ENCODE measurements at regions not wholly inside any gene's neighbourhood (a gene's known extent, or its start where the extent isn't known, plus 50 kb on each side); places are given as distances from the start of the nearest gene placed in this dataset.

- no peak overlapping the region for H2AFZ ChIP-seq (ENCODE audit: low read depth, low read length)
- DNase-seq (no peak), ATAC-seq (ENCODE audit: insufficient read depth, low read depth) (no peak)
- H3K79me2 ChIP-seq (ENCODE audit: insufficient read depth, low read length): no peaks in the 10 kb centered on the region
- H3K27ac ChIP-seq (ENCODE audit: low read length): no peak overlapping the region
- peaks cover 12% of the 10 kb centered on the region for H3K4me1 ChIP-seq (ENCODE audit: insufficient read depth, low read length)
- no peak overlapping the region for H3K4me3 ChIP-seq (ENCODE audit: low read depth in 1 of 2, low read length in 2 of 2)
- no peaks in the 10 kb centered on the region for H3K9me3 ChIP-seq (ENCODE audit: insufficient read depth, low read length, severe bottlenecking)
- H4K20me1 ChIP-seq (ENCODE audit: insufficient read depth, low read length): no peaks in the 10 kb centered on the region
- no peak overlapping the region for H3K4me2 ChIP-seq (ENCODE audit: insufficient read depth, low read length)
- no peaks in the 10 kb centered on the region for H3K27me3 ChIP-seq (ENCODE audit: insufficient read depth, low read length, poor library complexity)
- no peaks in the 10 kb centered on the region for H3K36me3 ChIP-seq (ENCODE audit: insufficient read depth, low read length)
- no peak overlapping the region for H3K9ac ChIP-seq (ENCODE audit: low read depth, low read length)
- TF ChIP-seq CTCF (IDR thresholded peaks at IDR 0.05; ENCODE audit: borderline replicate concordance, extremely low read depth, low read length, poor library complexity, severe bottlenecking) (no peak), EZH2 (IDR thresholded peaks at IDR 0.05; ENCODE audit: borderline replicate concordance, low read depth, low read length, severe bottlenecking) (no peak)
These were observed 534.5 kb upstream of the CLINT1 start for GRCh38 chr5:158393457-158393856.

DNA sequence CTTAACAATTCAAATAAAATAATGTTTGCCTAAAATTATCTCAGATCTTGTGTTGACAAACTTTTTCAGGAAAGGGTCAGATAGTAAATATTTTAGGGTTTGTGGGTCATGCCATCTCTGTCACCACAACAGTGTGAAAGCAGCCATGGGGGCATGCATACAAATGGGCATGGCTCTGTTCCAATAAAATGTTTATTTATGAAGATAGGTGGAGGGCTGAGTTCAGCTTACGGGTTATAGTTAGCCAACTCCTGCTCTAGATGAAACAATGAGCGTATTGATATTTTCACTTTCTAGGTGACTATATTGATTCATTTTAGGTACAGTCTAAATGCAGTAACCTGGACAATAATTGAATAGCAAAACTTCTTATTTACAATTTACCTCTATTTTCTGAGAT is 533.8 kb upstream of the CLINT1 start:
- peaks cover 6% of the 10 kb centered on the region for H3K4me1 ChIP-seq (ENCODE audit: insufficient read depth, low read length)
- no peaks in the 10 kb centered on the region for H4K20me1 ChIP-seq (ENCODE audit: insufficient read depth, low read length)
- no peaks in the 10 kb centered on the region for H3K27me3 ChIP-seq (ENCODE audit: insufficient read depth, low read length, poor library complexity)
- H3K36me3 ChIP-seq (ENCODE audit: insufficient read depth, low read length): no peaks in the 10 kb centered on the region
- no peaks in the 10 kb centered on the region for H3K79me2 ChIP-seq (ENCODE audit: insufficient read depth, low read length)
- H3K9ac ChIP-seq (ENCODE audit: low read depth, low read length): no peak overlapping the region
- H3K9me3 ChIP-seq (ENCODE audit: insufficient read depth, low read length, severe bottlenecking): no peaks in the 10 kb centered on the region
- no peak overlapping the region for H3K27ac ChIP-seq (ENCODE audit: low read length)
- no peak overlapping the region for H3K4me2 ChIP-seq (ENCODE audit: insufficient read depth, low read length)
- no peak overlapping the region for H2AFZ ChIP-seq (ENCODE audit: low read depth, low read length)
- TF ChIP-seq CTCF (IDR thresholded peaks at IDR 0.05; ENCODE audit: borderline replicate concordance, extremely low read depth, low read length, poor library complexity, severe bottlenecking) (no peak), EZH2 (IDR thresholded peaks at IDR 0.05; ENCODE audit: borderline replicate concordance, low read depth, low read length, severe bottlenecking) (no peak)
- DNase-seq (no peak), ATAC-seq (ENCODE audit: insufficient read depth, low read depth) (no peak)
- no peak overlapping the region for H3K4me3 ChIP-seq (ENCODE audit: low read depth in 1 of 2, low read length in 2 of 2)

DNA sequence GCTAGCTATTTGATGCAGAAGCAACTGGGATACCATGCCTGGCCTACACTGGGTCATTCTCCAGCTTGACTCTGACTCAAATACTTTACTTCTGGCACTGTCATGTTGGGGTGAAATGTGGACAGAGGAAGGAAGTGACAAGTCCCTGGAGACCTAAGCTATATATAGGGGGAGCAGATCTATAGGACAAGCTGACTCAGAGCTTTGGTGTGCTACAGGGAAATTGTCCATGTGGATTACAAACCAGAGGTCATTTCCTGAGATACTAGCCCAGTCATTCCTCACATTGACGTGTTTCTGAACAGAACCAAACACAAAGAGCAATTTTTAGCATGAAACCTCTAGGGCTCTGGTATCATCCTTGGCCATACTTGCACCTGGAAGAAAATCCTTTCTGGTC is 531.6 kb upstream of the CLINT1 start:
- Histone ChIP-seq H3K4me2 (ENCODE audit: insufficient read depth, low read length) (no peak overlapping the region), H3K9me3 (ENCODE audit: insufficient read depth, low read length, severe bottlenecking) (no peaks in the 10 kb centered on the region), H3K9ac (ENCODE audit: low read depth, low read length) (no peak overlapping the region), H3K36me3 (ENCODE audit: insufficient read depth, low read length) (no peaks in the 10 kb centered on the region), H3K4me1 (ENCODE audit: insufficient read depth, low read length) (peaks cover 6% of the 10 kb centered on the region), H2AFZ (ENCODE audit: low read depth, low read length) (no peak overlapping the region), H4K20me1 (ENCODE audit: insufficient read depth, low read length) (no peaks in the 10 kb centered on the region), H3K27me3 (ENCODE audit: insufficient read depth, low read length, poor library complexity) (no peaks in the 10 kb centered on the region), H3K79me2 (ENCODE audit: insufficient read depth, low read length) (no peaks in the 10 kb centered on the region), H3K4me3 (ENCODE audit: low read depth in 1 of 2, low read length in 2 of 2) (no peak overlapping the region), H3K27ac (ENCODE audit: low read length) (no peak overlapping the region)
- DNase-seq: no peak
- no peak for ATAC-seq (ENCODE audit: insufficient read depth, low read depth)
- TF ChIP-seq EZH2 (IDR thresholded peaks at IDR 0.05; ENCODE audit: borderline replicate concordance, low read depth, low read length, severe bottlenecking) (no peak), CTCF (IDR thresholded peaks at IDR 0.05; ENCODE audit: borderline replicate concordance, extremely low read depth, low read length, poor library complexity, severe bottlenecking) (no peak)

DNA sequence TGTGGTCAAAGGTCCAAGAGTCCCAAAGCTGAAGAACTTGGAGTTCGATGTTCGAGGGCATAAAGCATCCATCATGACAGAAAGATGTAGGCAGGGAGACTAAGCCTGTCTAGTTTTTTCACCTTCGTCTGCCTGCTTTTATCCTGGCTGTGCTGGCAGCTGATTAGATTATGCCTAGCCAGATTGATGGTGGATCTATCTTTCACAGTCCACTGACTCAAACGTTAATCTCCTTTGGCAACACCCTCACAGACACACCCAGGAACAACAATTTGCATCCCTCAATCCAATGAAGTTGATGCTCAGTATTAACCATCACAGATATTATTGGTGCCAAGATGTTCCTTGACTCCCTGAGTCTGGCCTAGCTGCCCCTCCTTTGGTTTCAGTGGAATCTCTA is 530.8 kb upstream of the CLINT1 start:
- H3K27ac ChIP-seq (ENCODE audit: low read length): no peak overlapping the region
- no peak overlapping the region for H3K9ac ChIP-seq (ENCODE audit: low read depth, low read length)
- H3K4me1 ChIP-seq (ENCODE audit: insufficient read depth, low read length): peaks cover 6% of the 10 kb centered on the region
- no peak overlapping the region for H3K4me3 ChIP-seq (ENCODE audit: low read depth in 1 of 2, low read length in 2 of 2)
- no peak for ATAC-seq (ENCODE audit: insufficient read depth, low read depth)
- H3K36me3 ChIP-seq (ENCODE audit: insufficient read depth, low read length): no peaks in the 10 kb centered on the region
- no peak overlapping the region for H2AFZ ChIP-seq (ENCODE audit: low read depth, low read length)
- DNase-seq: no peak
- H3K79me2 ChIP-seq (ENCODE audit: insufficient read depth, low read length): no peaks in the 10 kb centered on the region
- H3K27me3 ChIP-seq (ENCODE audit: insufficient read depth, low read length, poor library complexity): no peaks in the 10 kb centered on the region
- H3K9me3 ChIP-seq (ENCODE audit: insufficient read depth, low read length, severe bottlenecking): peaks cover 7% of the 10 kb centered on the region
- no peak for TF ChIP-seq EZH2 (IDR thresholded peaks at IDR 0.05; ENCODE audit: borderline replicate concordance, low read depth, low read length, severe bottlenecking)
- no peak for TF ChIP-seq CTCF (IDR thresholded peaks at IDR 0.05; ENCODE audit: borderline replicate concordance, extremely low read depth, low read length, poor library complexity, severe bottlenecking)
- H3K4me2 ChIP-seq (ENCODE audit: insufficient read depth, low read length): no peak overlapping the region
- H4K20me1 ChIP-seq (ENCODE audit: insufficient read depth, low read length): no peaks in the 10 kb centered on the region
